Endothelial cell (in vitro differentiated cells): ENCODE measurements at regions not wholly inside any gene's neighbourhood (a gene's known extent, or its start where the extent isn't known, plus 50 kb on each side); places are given as distances from the start of the nearest gene placed in this dataset.
"Not testable (repeated sequence)": the region's sequence is repeated elsewhere in the genome, so short reads cannot be mapped to it uniquely, and the experiment has no call there.

Source experiments
- DNase-seq: peaks from one replicate; pipeline ENCODE4 v3.0.0; 2021; ENCODE audit warnings: low spot score
- H3K27ac Mint-ChIP-seq: one replicate; pipeline ENCODE4 v1.8.0; 2021; ENCODE audit warnings: mixed read lengths, inconsistent platforms; ENCODE audit not compliant: unreplicated experiment
- H3K27me3 Mint-ChIP-seq: one replicate; pipeline ENCODE4 v1.8.0; 2021; ENCODE audit warnings: mild to moderate bottlenecking, moderate library complexity, mixed read lengths, inconsistent platforms; ENCODE audit not compliant: unreplicated experiment
- H3K36me3 Mint-ChIP-seq: one replicate; pipeline ENCODE4 v1.8.0; 2021; ENCODE audit warnings: mild to moderate bottlenecking, low read depth, mixed read lengths, inconsistent platforms; ENCODE audit not compliant: unreplicated experiment
- H3K4me1 Mint-ChIP-seq: one replicate; pipeline ENCODE4 v1.8.0; 2021; ENCODE audit warnings: mild to moderate bottlenecking, mixed read lengths, inconsistent platforms; ENCODE audit not compliant: unreplicated experiment
- H3K4me3 Mint-ChIP-seq: one replicate; pipeline ENCODE4 v1.8.0; 2021; ENCODE audit warnings: mild to moderate bottlenecking, mixed read lengths, inconsistent platforms; ENCODE audit not compliant: unreplicated experiment
- H3K9me3 Mint-ChIP-seq: one replicate; pipeline ENCODE4 v1.8.0; 2021; ENCODE audit warnings: mixed read lengths, inconsistent platforms; ENCODE audit not compliant: unreplicated experiment
- CTCF ChIP-seq: fragments of 200-600 bp; sonication (generic); IDR thresholded peaks from one replicate; pipeline ENCODE4 v1.5.0; 2021; ENCODE audit warnings: antibody characterized with exemption; ENCODE audit not compliant: unreplicated experiment

- no peak for TF ChIP-seq CTCF
- Mint-ChIP-seq H3K36me3 (peaks cover 3% of the 10 kb centered on the region), H3K27ac (no peak overlapping the region), H3K4me1 (no peaks in the 10 kb centered on the region), H3K9me3 (peaks cover 3% of the 10 kb centered on the region), H3K4me3 (no peak overlapping the region), H3K27me3 (no peaks in the 10 kb centered on the region)
- DNase-seq, result no peak
Observed at GRCh38 chr20:6277661-6278240, 154.9 kb upstream of the FERMT1 start.

- H3K27me3 Mint-ChIP-seq, H3K27ac Mint-ChIP-seq, H3K9me3 Mint-ChIP-seq, H3K4me3 Mint-ChIP-seq, DNase-seq, H3K36me3 Mint-ChIP-seq, H3K4me1 Mint-ChIP-seq: not testable (repeated sequence)
Observed at GRCh38 chr20:6270404-6270803, 147.6 kb upstream of the FERMT1 start.

- Mint-ChIP-seq H3K4me3 (no peak overlapping the region), H3K27me3 (no peaks in the 10 kb centered on the region), H3K4me1 (no peaks in the 10 kb centered on the region), H3K9me3 (no peaks in the 10 kb centered on the region), H3K36me3 (no peaks in the 10 kb centered on the region), H3K27ac (no peak overlapping the region)
- no peak for TF ChIP-seq CTCF
- DNase-seq, result no peak
Observed at GRCh38 chr20:6269168-6269873, 146.5 kb upstream of the FERMT1 start.

GRCh38 chr20:6265204-6265904, 142.5 kb upstream of the FERMT1 start:
- no peak for DNase-seq
- Mint-ChIP-seq H3K27me3 (no peaks in the 10 kb centered on the region), H3K27ac (no peak overlapping the region), H3K9me3 (no peaks in the 10 kb centered on the region), H3K4me1 (no peaks in the 10 kb centered on the region), H3K36me3 (no peaks in the 10 kb centered on the region), H3K4me3 (no peak overlapping the region)
- no peak for TF ChIP-seq CTCF

- no peaks in the 10 kb centered on the region for H3K36me3 Mint-ChIP-seq
- no peak for DNase-seq
- H3K9me3 Mint-ChIP-seq, result no peaks in the 10 kb centered on the region
- H3K4me1 Mint-ChIP-seq, result peaks cover 13% of the 10 kb centered on the region
- no peak overlapping the region for H3K4me3 Mint-ChIP-seq
- no peak overlapping the region for H3K27ac Mint-ChIP-seq
- no peak for TF ChIP-seq CTCF
- H3K27me3 Mint-ChIP-seq, result no peaks in the 10 kb centered on the region
Observed at GRCh38 chr20:6253396-6253795, 130.6 kb upstream of the FERMT1 start.
